H9 (cell line): ENCODE measurements at regions not wholly inside any gene's neighbourhood (a gene's known extent, or its start where the extent isn't known, plus 50 kb on each side); places are given as distances from the start of the nearest gene placed in this dataset.

Experiments used
- DNase-seq: peaks from one replicate; pipeline ENCODE4 v3.0.0-alpha.2; 2017
- H2AFZ ChIP-seq: one replicate; pipeline ENCODE4 v1.6.1; 2013; ENCODE audit warnings: mild to moderate bottlenecking, low read length, control low read depth, moderate library complexity
- H2AK5ac ChIP-seq: 2 replicates; pipeline ENCODE4 v1.6.1; 2013; ENCODE audit warnings: low read length, control low read depth, mixed read lengths; ENCODE audit not compliant: insufficient read length
- H2BK120ac ChIP-seq: one replicate; pipeline ENCODE4 v1.6.1; 2013; ENCODE audit warnings: low read depth, mild to moderate bottlenecking, low read length, control low read depth, inconsistent platforms; ENCODE audit not compliant: poor library complexity, severe bottlenecking
- H2BK12ac ChIP-seq: 2 replicates; pipeline ENCODE4 v1.6.1; 2013; ENCODE audit warnings: low read length, control low read depth, mixed read lengths, low read depth; ENCODE audit not compliant: insufficient read length
- H2BK15ac ChIP-seq: 2 replicates; pipeline ENCODE4 v1.6.1; 2013; ENCODE audit warnings: low read depth, low read length, control low read depth
- H2BK20ac ChIP-seq: one replicate; pipeline ENCODE4 v1.6.1; 2013; ENCODE audit warnings: low read depth, mild to moderate bottlenecking, low read length, control low read depth, inconsistent platforms; ENCODE audit not compliant: poor library complexity, severe bottlenecking
- H2BK5ac ChIP-seq: 2 replicates; pipeline ENCODE4 v1.6.1; 2013; ENCODE audit warnings: low read length, control low read depth, mixed read lengths; ENCODE audit not compliant: insufficient read length
- H3K14ac ChIP-seq: 2 replicates; pipeline ENCODE4 v1.6.1; 2013; ENCODE audit warnings: low read length, control low read depth; ENCODE audit not compliant: insufficient read depth
- H3K18ac ChIP-seq: 2 replicates; pipeline ENCODE4 v1.6.1; 2013; ENCODE audit warnings: low read depth, mild to moderate bottlenecking, mixed read lengths, low read length, control low read depth; ENCODE audit not compliant: insufficient read length
- H3K23ac ChIP-seq: 2 replicates; pipeline ENCODE4 v1.6.1; 2013; ENCODE audit warnings: low read length, control low read depth, mixed read lengths, low read depth; ENCODE audit not compliant: insufficient read length
- H3K23me2 ChIP-seq: 2 replicates; pipeline ENCODE4 v1.6.1; 2013; ENCODE audit warnings: low read depth, mild to moderate bottlenecking, mixed read lengths, low read length, control low read depth; ENCODE audit not compliant: insufficient read length, poor library complexity, severe bottlenecking
- H3K27ac ChIP-seq: 2 replicates; pipeline ENCODE4 v1.5.1; 2013; ENCODE audit warnings: low read length, control low read depth, mixed read lengths, low read depth; ENCODE audit not compliant: insufficient read length
- H3K27me3 ChIP-seq: 2 replicates; pipeline ENCODE4 v1.6.1; 2013; ENCODE audit warnings: low read length, control low read depth, inconsistent platforms; ENCODE audit not compliant: insufficient read depth
- H3K4ac ChIP-seq: 2 replicates; pipeline ENCODE4 v1.6.1; 2013; ENCODE audit warnings: low read depth, mild to moderate bottlenecking, control low read depth, inconsistent platforms, low read length, moderate library complexity
- H3K4me1 ChIP-seq: 2 replicates; pipeline ENCODE4 v1.6.1; 2013; ENCODE audit warnings: low read length, control low read depth, inconsistent platforms; ENCODE audit not compliant: insufficient read depth
- H3K4me2 ChIP-seq: 2 replicates; pipeline ENCODE4 v1.6.1; 2013; ENCODE audit warnings: low read length, control low read depth, mixed read lengths; ENCODE audit not compliant: insufficient read length, insufficient read depth
- H3K56ac ChIP-seq: 2 replicates; pipeline ENCODE4 v1.6.1; 2013; ENCODE audit warnings: low read depth, mild to moderate bottlenecking, mixed read lengths, low read length, control low read depth; ENCODE audit not compliant: insufficient read length
- H3K79me1 ChIP-seq: 2 replicates; pipeline ENCODE4 v1.6.1; 2013; ENCODE audit warnings: low read depth, mild to moderate bottlenecking, moderate library complexity, low read length, control low read depth, inconsistent platforms; ENCODE audit not compliant: insufficient read depth, poor library complexity, severe bottlenecking
- H3K79me2 ChIP-seq: 2 replicates; pipeline ENCODE4 v1.6.1; 2013; ENCODE audit warnings: low read length, control low read depth, inconsistent platforms; ENCODE audit not compliant: insufficient read depth
- H3K9ac ChIP-seq: 2 replicates; pipeline ENCODE4 v1.6.1; 2013; ENCODE audit warnings: low read length, control low read depth, mixed read lengths; ENCODE audit not compliant: insufficient read length; ENCODE audit errors: extremely low read depth
- H3K9me3 ChIP-seq: one replicate; pipeline ENCODE4 v1.6.1; 2013; ENCODE audit warnings: low read depth, low read length, inconsistent platforms; ENCODE audit not compliant: control insufficient read depth
- H3T11ph ChIP-seq: one replicate; pipeline ENCODE4 v1.6.1; 2013; ENCODE audit warnings: mild to moderate bottlenecking, low read length, control low read depth, inconsistent platforms
- H4K20me1 ChIP-seq: one replicate; pipeline ENCODE4 v1.6.1; 2013; ENCODE audit not compliant: control insufficient read depth, insufficient read length, insufficient read depth
- H4K5ac ChIP-seq: 2 replicates; pipeline ENCODE4 v1.6.1; 2013; ENCODE audit warnings: low read depth, mild to moderate bottlenecking, mixed read lengths, low read length, control low read depth; ENCODE audit not compliant: insufficient read length
- H4K8ac ChIP-seq: replicated peaks from 2 replicates; pipeline ENCODE4 v1.6.1; 2013; ENCODE audit warnings: low read length, control low read depth, mixed read lengths, low read depth; ENCODE audit not compliant: insufficient read length
- H4K91ac ChIP-seq: 2 replicates; pipeline ENCODE4 v1.6.1; 2013; ENCODE audit warnings: low read depth, mild to moderate bottlenecking, moderate library complexity, mixed read lengths, low read length, control low read depth; ENCODE audit not compliant: insufficient read length
- H3K27ac Mint-ChIP-seq, 3 experiments: 2 replicates in 2 of 3; 3 replicates in 1 of 3; pipeline ENCODE4 v1.8.0; 2020 to 2021; ENCODE audit warnings: mixed read lengths in 3 of 3, mild to moderate bottlenecking in 1 of 3, moderate library complexity in 1 of 3
- H3K27me3 Mint-ChIP-seq: 2 replicates; pipeline ENCODE4 v1.8.0; 2021; ENCODE audit warnings: low read depth, mild to moderate bottlenecking, moderate library complexity, mixed read lengths
- H3K36me3 Mint-ChIP-seq, 3 experiments: 2 replicates in 2 of 3; 3 replicates in 1 of 3; pipeline ENCODE4 v1.8.0; 2020 to 2021; ENCODE audit warnings: low read depth in 3 of 3, mixed read lengths in 3 of 3; ENCODE audit not compliant: insufficient read depth in 1 of 3
- H3K4me1 Mint-ChIP-seq, 2 experiments: 2 replicates each; pipeline ENCODE4 v1.8.0; 2020; ENCODE audit warnings: mixed read lengths in 2 of 2
- H3K4me3 Mint-ChIP-seq, 2 experiments: 2 replicates in 1 of 2; 3 replicates in 1 of 2; pipeline ENCODE4 v1.8.0; 2020 to 2021; ENCODE audit warnings: mild to moderate bottlenecking in 2 of 2, mixed read lengths in 2 of 2, moderate library complexity in 1 of 2
- H3K9me3 Mint-ChIP-seq, 2 experiments: 2 replicates in 1 of 2; 3 replicates in 1 of 2; pipeline ENCODE4 v1.8.0; 2020; ENCODE audit warnings: mild to moderate bottlenecking in 2 of 2, mixed read lengths in 2 of 2, moderate library complexity in 1 of 2
- WGBS: extraction: QIAGEN DNeasy Blood & Tissue Kit; methylation state at CpG from one replicate; pipeline ENCODE4 v1.1.7; 2013; ENCODE audit warnings: missing lambda C conversion rate, low lambda C conversion rate, mixed read lengths; ENCODE audit not compliant: insufficient read length; ENCODE audit errors: extremely low coverage; 5-methylcytosine and 5-hydroxymethylcytosine counted together
- TF ChIP-seq, protein P1 (sequence below): fragments of 200-600 bp; sonication (generic); conservative IDR thresholded peaks from 3 replicates; pipeline ENCODE4 v1.8.0; 2021; ENCODE audit warnings: antibody characterized with exemption, mild to moderate bottlenecking

GRCh38 chr5:8842971-8843551 is 702.8 kb downstream of the SEMA5A start:
- Histone ChIP-seq H3K23me2 (no peaks in the 10 kb centered on the region), H4K8ac (no peak overlapping the region), H3K9ac (no peak overlapping the region), H2AK5ac (no peak overlapping the region), H2BK20ac (no peak overlapping the region), H3K14ac (no peak overlapping the region), H2BK15ac (no peak overlapping the region), H2BK120ac (no peak overlapping the region), H3K79me1 (no peaks in the 10 kb centered on the region), H4K20me1 (no peaks in the 10 kb centered on the region), H4K5ac (no peak overlapping the region), H3K4ac (no peak overlapping the region), H4K91ac (no peak overlapping the region), H3T11ph (no peak overlapping the region), H3K23ac (no peak overlapping the region), H3K27ac (no peak overlapping the region), H3K18ac (no peak overlapping the region), H3K4me2 (no peak overlapping the region), H3K4me1 (no peaks in the 10 kb centered on the region), H2BK5ac (no peak overlapping the region), H2BK12ac (no peak overlapping the region), H3K27me3 (no peaks in the 10 kb centered on the region), H3K79me2 (no peaks in the 10 kb centered on the region), H2AFZ (no peak overlapping the region), H3K56ac (no peak overlapping the region), H3K9me3 (no peaks in the 10 kb centered on the region)
- no peak for DNase-seq
- peaks cover 3% of the 10 kb centered on the region; the same call in 1 of the 2 replicates for H3K27me3 Mint-ChIP-seq
- peaks cover 2 to 13% (median 8%) of the 10 kb centered on the region in 3 experiments; a peak in 5 of 7 replicates for H3K36me3 Mint-ChIP-seq
- H3K9me3 Mint-ChIP-seq: peaks cover 10% of the 10 kb centered on the region in 2 experiments
- no CpG with 5 or more reads among the region's 5 CpGs for WGBS
- H3K27ac Mint-ChIP-seq: no peak overlapping the region
- H3K4me3 Mint-ChIP-seq: no peak overlapping the region
- TF ChIP-seq, protein P1, sequence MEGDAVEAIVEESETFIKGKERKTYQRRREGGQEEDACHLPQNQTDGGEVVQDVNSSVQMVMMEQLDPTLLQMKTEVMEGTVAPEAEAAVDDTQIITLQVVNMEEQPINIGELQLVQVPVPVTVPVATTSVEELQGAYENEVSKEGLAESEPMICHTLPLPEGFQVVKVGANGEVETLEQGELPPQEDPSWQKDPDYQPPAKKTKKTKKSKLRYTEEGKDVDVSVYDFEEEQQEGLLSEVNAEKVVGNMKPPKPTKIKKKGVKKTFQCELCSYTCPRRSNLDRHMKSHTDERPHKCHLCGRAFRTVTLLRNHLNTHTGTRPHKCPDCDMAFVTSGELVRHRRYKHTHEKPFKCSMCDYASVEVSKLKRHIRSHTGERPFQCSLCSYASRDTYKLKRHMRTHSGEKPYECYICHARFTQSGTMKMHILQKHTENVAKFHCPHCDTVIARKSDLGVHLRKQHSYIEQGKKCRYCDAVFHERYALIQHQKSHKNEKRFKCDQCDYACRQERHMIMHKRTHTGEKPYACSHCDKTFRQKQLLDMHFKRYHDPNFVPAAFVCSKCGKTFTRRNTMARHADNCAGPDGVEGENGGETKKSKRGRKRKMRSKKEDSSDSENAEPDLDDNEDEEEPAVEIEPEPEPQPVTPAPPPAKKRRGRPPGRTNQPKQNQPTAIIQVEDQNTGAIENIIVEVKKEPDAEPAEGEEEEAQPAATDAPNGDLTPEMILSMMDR: peak; percentile 41
- peaks cover 7 to 10% of the 10 kb centered on the region in 2 experiments for H3K4me1 Mint-ChIP-seq
